K562 (cell line): ENCODE measurements at regions not wholly inside any gene's neighbourhood (a gene's known extent, or its start where the extent isn't known, plus 50 kb on each side); places are given as distances from the start of the nearest gene placed in this dataset.

Source experiments
- ATAC-seq: fragments of 200-7000 bp; cut with Tn5 transposase; 3 replicates; pipeline ENCODE4 v1.9.1; 2020; ENCODE audit warnings: moderate library complexity
- BruUV-seq: library from RNA; stranded (reverse); fragments of 400-500 nt; replicated peaks from 2 replicates; lab custom pipeline; 2021; lab: Mats Ljungman, UMichigan
- CTCF ChIA-PET: fragments of 300-600 bp; formaldehyde crosslinking; extraction: SDS; loops from one replicate; lab custom pipeline; 2021; ENCODE audit warnings: low intra/inter-chr PET ratio; lab: Yijun Ruan, JAX
- POLR2A ChIA-PET: fragments of 300-600, 350-650 bp; sonication (Branson Sonifier 250); formaldehyde crosslinking; extraction: SDS; loops from one replicate; lab custom pipeline; 2021; ENCODE audit warnings: antibody characterized with exemption, inconsistent platforms; lab: Yijun Ruan, JAX
- DNase-seq, 4 experiments: peaks; one replicate each; pipeline versions ENCODE4 v3.0.0 to v3.0.0-alpha.2; 2011 to 2018; ENCODE audit warnings: low spot score in 3 of 4, mixed read lengths in 3 of 4; ENCODE audit errors: extremely low read depth in 1 of 4
- FAIRE-seq: peaks from 2 replicates; lab custom pipeline; 2011; peaks lifted over from hg19 to GRCh38; lab: Jason Lieb, UNC
- H2AFZ ChIP-seq: 2 replicates; pipeline ENCODE4 v1.6.0; 2011; ENCODE audit warnings: low read depth, low read length, control low read depth, inconsistent platforms
- H3K27ac ChIP-seq: fragments of 200-600 bp; 3 replicates; pipeline ENCODE4 v1.8.0; 2011; ENCODE audit warnings: low read depth, mild to moderate bottlenecking, control low read depth, inconsistent platforms, low read length, moderate library complexity, mixed read lengths; ENCODE audit errors: extremely low read depth
- H3K27me3 ChIP-seq, 2 experiments: fragments of 300-600 bp in 1 of 2; 2 replicates in 1 of 2; 3 replicates in 1 of 2; pipeline versions ENCODE4 v1.6.0 to v1.8.0; 2011; ENCODE audit warnings: inconsistent platforms in 2 of 2, low read length in 2 of 2, mild to moderate bottlenecking in 1 of 2, mixed read lengths in 1 of 2, moderate library complexity in 1 of 2; ENCODE audit not compliant: control insufficient read depth in 2 of 2, insufficient read depth in 2 of 2
- H3K36me3 ChIP-seq: fragments of 300-600 bp; 3 replicates; pipeline ENCODE4 v1.8.0; 2011; ENCODE audit warnings: mild to moderate bottlenecking, low read length, inconsistent platforms; ENCODE audit not compliant: control insufficient read depth, insufficient read depth
- H3K4me1 ChIP-seq, 2 experiments: fragments of 200-600 bp in 1 of 2; replicated peaks in 1 of 2; 2 replicates in 1 of 2; 3 replicates in 1 of 2; pipeline versions ENCODE4 v1.5.1 to v1.8.0; 2011; ENCODE audit warnings: inconsistent platforms in 2 of 2, low read length in 2 of 2, mild to moderate bottlenecking in 1 of 2, mixed read lengths in 1 of 2, moderate library complexity in 1 of 2; ENCODE audit not compliant: control insufficient read depth in 2 of 2, insufficient read depth in 2 of 2
- H3K4me2 ChIP-seq: 2 replicates; pipeline ENCODE4 v1.6.1; 2011; ENCODE audit warnings: low read length, control low read depth, inconsistent platforms, mixed read lengths; ENCODE audit not compliant: insufficient read depth
- H3K4me3 ChIP-seq: fragments of 200-600 bp; sonication (generic), shearing (Covaris generic); 2 replicates; pipeline ENCODE4 v1.5.1; 2016; ENCODE audit warnings: control low read depth, inconsistent platforms
- H3K79me2 ChIP-seq: fragments of 200-600 bp; 3 replicates; pipeline ENCODE4 v1.8.0; 2011; ENCODE audit warnings: low read length, inconsistent platforms; ENCODE audit not compliant: control insufficient read depth, insufficient read depth
- H3K9ac ChIP-seq, 2 experiments: 2 replicates each; pipeline versions ENCODE4 v1.6.0 to v1.6.1; 2011; ENCODE audit warnings: low read depth in 2 of 2, low read length in 2 of 2, control low read depth in 1 of 2, inconsistent platforms in 1 of 2, mild to moderate bottlenecking in 1 of 2, mixed read lengths in 1 of 2; ENCODE audit not compliant: insufficient read depth in 1 of 2
- H3K9me1 ChIP-seq: one replicate; pipeline ENCODE4 v1.6.0; 2011; ENCODE audit warnings: inconsistent platforms, mild to moderate bottlenecking, low read length, moderate library complexity; ENCODE audit not compliant: control insufficient read depth, insufficient read depth
- H3K9me3 ChIP-seq: replicated peaks from 2 replicates; pipeline ENCODE4 v1.5.1; 2011; ENCODE audit warnings: low read depth, low read length, inconsistent platforms; ENCODE audit not compliant: control insufficient read depth, insufficient read depth
- H4K20me1 ChIP-seq: replicated peaks from 2 replicates; pipeline ENCODE4 v1.6.1; 2011; ENCODE audit warnings: low read length, inconsistent platforms, mixed read lengths; ENCODE audit not compliant: control insufficient read depth, insufficient read depth
- BRD9 ChIP-seq: fragments of 450-650 bp; IDR thresholded peaks from 2 replicates; pipeline ENCODE4 v1.6.1; 2018; ENCODE audit warnings: low read depth; ENCODE audit not compliant: partially characterized antibody
- CBX3 ChIP-seq, 2 experiments: IDR thresholded peaks; 1 replicate in 1 of 2; 2 replicates in 1 of 2; pipeline ENCODE4 v1.6.1; 2012; ENCODE audit warnings: inconsistent platforms in 2 of 2, low read length in 2 of 2, borderline replicate concordance in 1 of 2, control low read depth in 1 of 2
- DMBX1 ChIP-seq: fragments of 250-450 bp; sonication (Bioruptor Pico); IDR thresholded peaks from 2 replicates; pipeline ENCODE4 v1.8.0; 2022; ENCODE audit warnings: inconsistent platforms, mild to moderate bottlenecking, moderate library complexity, borderline replicate concordance
- ELF4 ChIP-seq: fragments of 450-650 bp; formaldehyde crosslinking; IDR thresholded peaks from 2 replicates; pipeline ENCODE4 v1.4.0; 2022; ENCODE audit warnings: missing genetic modification characterization
- POLR3G ChIP-seq: IDR thresholded peaks from 2 replicates; pipeline ENCODE4 v1.6.1; 2011; ENCODE audit not compliant: insufficient read length, insufficient replicate concordance; ENCODE audit errors: extremely low read depth
- RBM22 ChIP-seq: fragments of 200-400 bp; formaldehyde crosslinking; IDR thresholded peaks from 2 replicates; pipeline ENCODE4 v1.6.1; 2018; ENCODE audit warnings: low read length, low read depth; ENCODE audit not compliant: poor library complexity, severe bottlenecking
- RHOXF2B ChIP-seq: fragments of 250-450 bp; sonication (Bioruptor Pico); conservative IDR thresholded peaks from 2 replicates; pipeline ENCODE4 v1.5.1; 2021
- SAFB ChIP-seq: fragments of 200-400 bp; formaldehyde crosslinking; IDR thresholded peaks from 2 replicates; pipeline ENCODE4 v1.6.1; 2017; ENCODE audit warnings: low read depth, low read length, borderline replicate concordance
- SETDB1 ChIP-seq: IDR thresholded peaks from one replicate; pipeline ENCODE4 v1.6.1; 2012; ENCODE audit warnings: low read length, control low read depth, inconsistent platforms
- ZBTB1 ChIP-seq: sonication (generic); formaldehyde crosslinking; IDR thresholded peaks from 2 replicates; pipeline ENCODE4 v1.8.1; 2023; ENCODE audit warnings: missing genetic modification reagents, low read depth, mild to moderate bottlenecking, borderline replicate concordance
- ZNF12 ChIP-seq: sonication (generic); formaldehyde crosslinking; IDR thresholded peaks from 2 replicates; pipeline ENCODE4 v1.4.0; 2020; ENCODE audit warnings: mild to moderate bottlenecking, missing genetic modification reagents
- ZNF282 ChIP-seq: sonication (generic); formaldehyde crosslinking; IDR thresholded peaks from 2 replicates; pipeline ENCODE4 v1.8.1; 2023; ENCODE audit warnings: missing genetic modification reagents
- ZSCAN32 ChIP-seq: fragments of 450-650 bp; formaldehyde crosslinking; IDR thresholded peaks from 2 replicates; pipeline ENCODE4 v1.4.0; 2020; ENCODE audit warnings: mild to moderate bottlenecking, moderate library complexity
- in situ Hi-C: fragments of 300-500 bp; cut with MboI; formaldehyde crosslinking; loops from 4 replicates; pipeline ENCODE4 v1.15.0; 2018; ENCODE audit warnings: inconsistent platforms, mixed read lengths
- intact Hi-C: fragments of 100-400 bp; cut with micrococcal nuclease; formaldehyde crosslinking; loops from 2 replicates; pipeline ENCODE4 v1.14.2; 2022
- TF ChIP-seq, protein P1 (sequence below): fragments of 250-450 bp; sonication (Bioruptor Pico); IDR thresholded peaks from 2 replicates; pipeline ENCODE4 v1.5.0; 2021; ENCODE audit warnings: mild to moderate bottlenecking, borderline replicate concordance

GRCh38 chr13:62906896-62907295 is 1491.2 kb upstream of the PCDH20 start:
- intact Hi-C loops = no loop called here
- CTCF ChIA-PET = no interaction called here
- H3K36me3 ChIP-seq = no peaks in the 10 kb centered on the region
- no peaks in the 10 kb centered on the region for H3K9me3 ChIP-seq
- FAIRE-seq (no peak), DNase-seq (no peak), ATAC-seq (no peak)
- H3K4me3 ChIP-seq = no peak overlapping the region
- no peak overlapping the region for H3K27ac ChIP-seq
- no peaks in the 10 kb centered on the region for H3K4me1 ChIP-seq
- H3K79me2 ChIP-seq = no peaks in the 10 kb centered on the region
- H3K4me2 ChIP-seq = no peak overlapping the region
- in situ Hi-C loops = no loop called here
- no peaks in the 10 kb centered on the region for H3K9me1 ChIP-seq
- no TSS peak for BruUV-seq
- POLR2A ChIA-PET = no interaction called here
- no peak overlapping the region for H3K9ac ChIP-seq
- no peak overlapping the region for H2AFZ ChIP-seq
- TF ChIP-seq DMBX1 (CRISPR knock-in tag) (no peak), POLR3G (no peak), CBX3 (IDR thresholded peaks at IDR 0.05; ENCODE audit: borderline replicate concordance in 1 of 2, low read length in 2 of 2) (no peak), ZSCAN32 (CRISPR knock-in tag) (no peak), SETDB1 (no peak), ZBTB1 (CRISPR knock-in tag) (no peak), BRD9 (no peak), SAFB (no peak), ZNF282 (no peak), ELF4 (CRISPR knock-in tag) (no peak), RHOXF2B (CRISPR knock-in tag) (no peak), ZNF12 (CRISPR knock-in tag) (no peak), RBM22 (no peak)
- TF ChIP-seq, protein P1, sequence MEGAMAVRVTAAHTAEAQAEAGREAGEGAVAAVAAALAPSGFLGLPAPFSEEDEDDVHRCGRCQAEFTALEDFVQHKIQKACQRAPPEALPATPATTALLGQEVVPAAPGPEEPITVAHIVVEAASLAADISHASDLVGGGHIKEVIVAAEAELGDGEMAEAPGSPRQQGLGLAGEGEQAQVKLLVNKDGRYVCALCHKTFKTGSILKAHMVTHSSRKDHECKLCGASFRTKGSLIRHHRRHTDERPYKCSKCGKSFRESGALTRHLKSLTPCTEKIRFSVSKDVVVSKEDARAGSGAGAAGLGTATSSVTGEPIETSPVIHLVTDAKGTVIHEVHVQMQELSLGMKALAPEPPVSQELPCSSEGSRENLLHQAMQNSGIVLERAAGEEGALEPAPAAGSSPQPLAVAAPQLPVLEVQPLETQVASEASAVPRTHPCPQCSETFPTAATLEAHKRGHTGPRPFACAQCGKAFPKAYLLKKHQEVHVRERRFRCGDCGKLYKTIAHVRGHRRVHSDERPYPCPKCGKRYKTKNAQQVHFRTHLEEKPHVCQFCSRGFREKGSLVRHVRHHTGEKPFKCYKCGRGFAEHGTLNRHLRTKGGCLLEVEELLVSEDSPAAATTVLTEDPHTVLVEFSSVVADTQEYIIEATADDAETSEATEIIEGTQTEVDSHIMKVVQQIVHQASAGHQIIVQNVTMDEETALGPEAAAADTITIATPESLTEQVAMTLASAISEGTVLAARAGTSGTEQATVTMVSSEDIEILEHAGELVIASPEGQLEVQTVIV (CRISPR knock-in tag) = no peak
- H3K27me3 ChIP-seq = no peaks in the 10 kb centered on the region
- no peaks in the 10 kb centered on the region for H4K20me1 ChIP-seq
